ENCODE measurements at regions not wholly inside any gene's neighbourhood (a gene's known extent, or its start where the extent isn't known, plus 50 kb on each side); places are given as distances from the start of the nearest gene placed in this dataset.

- TF ChIP-seq NFIC (IDR thresholded peaks at IDR 0.05) (no peak), EP300 (IDR thresholded peaks at IDR 0.05; ENCODE audit: borderline replicate concordance) (no peak), CEBPB (IDR thresholded peaks at IDR 0.05) (no peak), FOXM1 (IDR thresholded peaks at IDR 0.05; ENCODE audit: borderline replicate concordance, low read depth) (no peak), RAD21 (IDR thresholded peaks at IDR 0.05; ENCODE audit: low read depth) (no peak), TAF1 (IDR thresholded peaks at IDR 0.05; ENCODE audit: low read depth) (no peak), TEAD4 (IDR thresholded peaks at IDR 0.05) (no peak), CREB1 (IDR thresholded peaks at IDR 0.05; ENCODE audit: low read depth) (no peak)
These were observed 237.0 kb downstream of the SEC14L1 start for GRCh38 chr17:77377710-77378235.

- TF ChIP-seq CEBPB (IDR thresholded peaks at IDR 0.05): no peak
- no peak for TF ChIP-seq USF1 (IDR thresholded peaks at IDR 0.05)
- no peak for TF ChIP-seq EGR1 (IDR thresholded peaks at IDR 0.05)
- no peak for TF ChIP-seq NFIC (IDR thresholded peaks at IDR 0.05)
- TF ChIP-seq ZBTB7A (IDR thresholded peaks at IDR 0.05; ENCODE audit: low read depth): no peak
- TF ChIP-seq RAD21 (IDR thresholded peaks at IDR 0.05; ENCODE audit: low read depth): no peak
- TF ChIP-seq MAX (IDR thresholded peaks at IDR 0.05): no peak
These were observed 237.7 kb downstream of the SEC14L1 start for GRCh38 chr17:77378318-77379064.

- no peak for TF ChIP-seq FOXM1 (IDR thresholded peaks at IDR 0.05; ENCODE audit: borderline replicate concordance, low read depth)
- no peak for TF ChIP-seq YY1 (IDR thresholded peaks at IDR 0.05; ENCODE audit: low read depth)
- no peak for TF ChIP-seq EP300 (IDR thresholded peaks at IDR 0.05; ENCODE audit: borderline replicate concordance)
- TF ChIP-seq CEBPB (IDR thresholded peaks at IDR 0.05): no peak
- no peak for TF ChIP-seq MAX (IDR thresholded peaks at IDR 0.05)
- TF ChIP-seq TCF12 (IDR thresholded peaks at IDR 0.05; ENCODE audit: low read depth): no peak
- no peak for TF ChIP-seq EGR1 (IDR thresholded peaks at IDR 0.05)
- no peak for TF ChIP-seq USF1 (IDR thresholded peaks at IDR 0.05)
- no peak for TF ChIP-seq REST (IDR thresholded peaks at IDR 0.05; ENCODE audit: low read depth)
- no peak for TF ChIP-seq NFIC (IDR thresholded peaks at IDR 0.05)
- no peak for TF ChIP-seq RAD21 (IDR thresholded peaks at IDR 0.05; ENCODE audit: low read depth)
- TF ChIP-seq TEAD4 (IDR thresholded peaks at IDR 0.05): no peak
- no peak for TF ChIP-seq CREB1 (IDR thresholded peaks at IDR 0.05; ENCODE audit: low read depth)
- no peak for TF ChIP-seq ZBTB7A (IDR thresholded peaks at IDR 0.05; ENCODE audit: low read depth)
These were observed 238.3 kb downstream of the SEC14L1 start for GRCh38 chr17:77379065-77379428.

- TF ChIP-seq YY1 (IDR thresholded peaks at IDR 0.05; ENCODE audit: low read depth) (no peak), RAD21 (IDR thresholded peaks at IDR 0.05; ENCODE audit: low read depth) (no peak), NFIC (IDR thresholded peaks at IDR 0.05) (no peak), TCF12 (IDR thresholded peaks at IDR 0.05; ENCODE audit: low read depth) (no peak), MAX (IDR thresholded peaks at IDR 0.05) (no peak), CEBPB (IDR thresholded peaks at IDR 0.05) (no peak), TAF1 (IDR thresholded peaks at IDR 0.05; ENCODE audit: low read depth) (no peak), TEAD4 (IDR thresholded peaks at IDR 0.05) (no peak), EP300 (IDR thresholded peaks at IDR 0.05; ENCODE audit: borderline replicate concordance) (no peak), REST (IDR thresholded peaks at IDR 0.05; ENCODE audit: low read depth) (no peak), CREB1 (IDR thresholded peaks at IDR 0.05; ENCODE audit: low read depth) (no peak), USF1 (IDR thresholded peaks at IDR 0.05) (no peak), EGR1 (IDR thresholded peaks at IDR 0.05) (no peak), ZBTB7A (IDR thresholded peaks at IDR 0.05; ENCODE audit: low read depth) (no peak)
These were observed 239.1 kb downstream of the SEC14L1 start for GRCh38 chr17:77379832-77380231.

Measured in Ishikawa (cell line).